ENCODE measurements at regions not wholly inside any gene's neighbourhood (a gene's known extent, or its start where the extent isn't known, plus 50 kb on each side); places are given as distances from the start of the nearest gene placed in this dataset.
"Not testable (repeated sequence)": the region's sequence is repeated elsewhere in the genome, so short reads cannot be mapped to it uniquely, and the experiment has no call there.

- TF ChIP-seq CTCF (conservative IDR thresholded peaks at IDR 0.05; ENCODE audit: low read length), result no peak
- H3K4me3 ChIP-seq (ENCODE audit: low read length), result no peak overlapping the region
- DNase-seq (ENCODE audit: low read depth), result no peak
Measured at GRCh38 chr3:177364236-177364635, 167.0 kb upstream of the TBL1XR1 start.

- H3K4me3 ChIP-seq (ENCODE audit: low read length); DNase-seq (ENCODE audit: low read depth): not testable (repeated sequence)
Measured at GRCh38 chr3:177365294-177365693, 168.0 kb upstream of the TBL1XR1 start.

- H3K4me3 ChIP-seq (ENCODE audit: low read length), result no peak overlapping the region
- no peak for TF ChIP-seq CTCF (conservative IDR thresholded peaks at IDR 0.05; ENCODE audit: low read length)
- DNase-seq (ENCODE audit: low read depth), result no peak
Measured at GRCh38 chr3:177367788-177368187, 170.5 kb upstream of the TBL1XR1 start.

GRCh38 chr3:177370246-177370822, 173.1 kb upstream of the TBL1XR1 start:
- no peak overlapping the region for H3K4me3 ChIP-seq (ENCODE audit: low read length)
- DNase-seq (ENCODE audit: low read depth), result no peak
- no peak for TF ChIP-seq CTCF (conservative IDR thresholded peaks at IDR 0.05; ENCODE audit: low read length)

- TF ChIP-seq CTCF (conservative IDR thresholded peaks at IDR 0.05; ENCODE audit: low read length), result no peak
- DNase-seq (ENCODE audit: low read depth), result no peak
- H3K4me3 ChIP-seq (ENCODE audit: low read length), result no peak overlapping the region
Measured at GRCh38 chr3:177371146-177371545, 173.9 kb upstream of the TBL1XR1 start.

- no peak for DNase-seq (ENCODE audit: low read depth)
Measured at GRCh38 chr3:177371888-177372287, 174.6 kb upstream of the TBL1XR1 start.

GRCh38 chr3:177374323-177374722, 177.0 kb upstream of the TBL1XR1 start:
- TF ChIP-seq CTCF (conservative IDR thresholded peaks at IDR 0.05; ENCODE audit: low read length), result no peak
- no peak overlapping the region for H3K4me3 ChIP-seq (ENCODE audit: low read length)
- DNase-seq (ENCODE audit: low read depth), result no peak

More at GRCh38 chr3:177371888-177372287, 174.6 kb upstream of the TBL1XR1 start:
- H3K4me3 ChIP-seq (ENCODE audit: low read length), result no peak overlapping the region
- TF ChIP-seq CTCF (conservative IDR thresholded peaks at IDR 0.05; ENCODE audit: low read length), result no peak

GRCh38 chr3:177375316-177375715, 178.0 kb upstream of the TBL1XR1 start:
- TF ChIP-seq CTCF (conservative IDR thresholded peaks at IDR 0.05; ENCODE audit: low read length), result no peak
- no peak overlapping the region for H3K4me3 ChIP-seq (ENCODE audit: low read length)
- DNase-seq (ENCODE audit: low read depth), result no peak

All from AG10803 (cell line).